Heart left ventricle (tissue), 16 donors: ENCODE measurements at regions not wholly inside any gene's neighbourhood (a gene's known extent, or its start where the extent isn't known, plus 50 kb on each side); places are given as distances from the start of the nearest gene placed in this dataset.
"Not testable (repeated sequence)": the region's sequence is repeated elsewhere in the genome, so short reads cannot be mapped to it uniquely, and the experiment has no call there.

Experiments used
- ATAC-seq, 4 donors: fragments of 200-7000 bp; cut with Tn5 transposase; one replicate each; pipeline ENCODE4 v1.9.1; 2020 to 2022; ENCODE audit warnings: moderate library complexity in 4 of 4, mild to moderate bottlenecking in 3 of 4, moderate number of reproducible peaks in 1 of 4
- DNase-seq, 5 donors: peaks; one replicate each; pipeline ENCODE4 v3.0.0-alpha.2; 2020
- H3K27ac ChIP-seq, 12 donors: fragments of 200-600 bp; sonication (generic) in 4 of 12; one replicate each; pipeline versions ENCODE4 v1.5.0 to v1.8.0; 2016 to 2022; ENCODE audit warnings: mild to moderate bottlenecking in 2 of 12
- H3K27me3 ChIP-seq, 9 donors: fragments of 200-600 bp; sonication (generic) in 2 of 9; one replicate each; pipeline versions ENCODE4 v1.5.1 to v1.8.0; 2016 to 2022; ENCODE audit warnings: mild to moderate bottlenecking in 3 of 9
- H3K36me3 ChIP-seq, 9 donors: fragments of 200-600 bp; sonication (generic) in 2 of 9; one replicate each; pipeline versions ENCODE4 v1.5.0 to v1.8.0; 2018 to 2022; ENCODE audit warnings: mild to moderate bottlenecking in 2 of 9
- H3K4me1 ChIP-seq, 12 donors: fragments of 200-600 bp; sonication (generic) in 4 of 12; one replicate each; pipeline versions ENCODE4 v1.5.0 to v1.8.0; 2016 to 2022; ENCODE audit warnings: mild to moderate bottlenecking in 3 of 12
- H3K4me3 ChIP-seq, 12 donors: fragments of 200-600 bp; sonication (generic) in 4 of 12; one replicate each; pipeline versions ENCODE4 v1.5.0 to v1.8.0; 2017 to 2022; ENCODE audit warnings: mild to moderate bottlenecking in 9 of 12, moderate library complexity in 4 of 12
- H3K9me3 ChIP-seq, 12 donors: fragments of 200-600 bp; sonication (generic) in 4 of 12; one replicate each; pipeline versions ENCODE4 v1.5.0 to v1.8.0; 2016 to 2022; ENCODE audit warnings: mild to moderate bottlenecking in 1 of 12
- WGBS, 4 donors: extraction: QIAGEN DNeasy Blood & Tissue Kit in 2 of 4; methylation state at CpG; one replicate each; pipeline versions ENCODE4 v1.1.5 to v1.1.7; 2013 to 2018; 5-methylcytosine and 5-hydroxymethylcytosine counted together
- intact Hi-C, 10 donors: fragments of 100-400 bp; cut with DNase I; formaldehyde crosslinking; loops; one replicate each; pipeline versions ENCODE4 v1.11.1 to v1.14.2; 2022
- donor health status: ischemic (EF 13 %, LVEDD 7.1; RV severe dilation, severe dysfunction).
- donor health status: healthy with polysubstance abuse.
- donor health status: DM: no; HTN: yes; CAD: no.
- donor health status: DM: no; HTN: no; CAD: no.
- donor health status: ischemic (EF 25% LVEDD 6.9; RV normal size, moderate dysfunction).
- donor health status: ischemic (EF 25% LVEDD 5.7; RV mildly dilated, moderate dysfunction).
- donor health status: healthy.
- donor health status: DM: yes; HTN: yes; CAD: no.
- donor health status: ischemic (EF 35%, LVEDD 5.7; RV mildly dilated, moderate dysfunction).
- donor health status: nonischemic (EF 11% LVEDD 7.7; RV severe dilation, severe dysfunction).
- donor health status: DM: yes; HTN: yes; CAD: no.
- donor health status: PGD.
- donor health status: ischemic (EF 29% LVEDD 5.4; RV normal size, mild dysfunction).
- donor health status: nonischemic (EF 23%, LVEDD 6.1; RV moderate dilation, normal function).

DNA sequence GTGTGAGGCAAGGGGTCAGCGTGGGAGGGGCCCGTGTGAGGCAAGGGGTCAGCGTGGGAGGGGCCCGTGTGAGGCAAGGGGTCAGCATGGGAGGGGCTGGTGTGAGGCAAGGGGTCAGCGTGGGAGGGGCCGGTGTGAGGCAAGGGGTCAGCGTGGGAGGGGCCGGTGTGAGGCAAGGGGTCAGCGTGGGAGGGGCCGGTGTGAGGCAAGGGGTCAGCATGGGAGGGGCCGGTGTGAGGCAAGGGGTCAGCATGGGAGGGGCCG lies 119.2 kb downstream of the SEPTIN14 start:
- DNase-seq, H3K27me3 ChIP-seq, H3K36me3 ChIP-seq, ATAC-seq, H3K27ac ChIP-seq, H3K4me3 ChIP-seq, intact Hi-C loops, H3K9me3 ChIP-seq, H3K4me1 ChIP-seq: not testable (repeated sequence)
- 90 to 98% (median 95%) methylated on average over 11 to 12 of the region's 12 CpGs for WGBS, 4 donors

DNA sequence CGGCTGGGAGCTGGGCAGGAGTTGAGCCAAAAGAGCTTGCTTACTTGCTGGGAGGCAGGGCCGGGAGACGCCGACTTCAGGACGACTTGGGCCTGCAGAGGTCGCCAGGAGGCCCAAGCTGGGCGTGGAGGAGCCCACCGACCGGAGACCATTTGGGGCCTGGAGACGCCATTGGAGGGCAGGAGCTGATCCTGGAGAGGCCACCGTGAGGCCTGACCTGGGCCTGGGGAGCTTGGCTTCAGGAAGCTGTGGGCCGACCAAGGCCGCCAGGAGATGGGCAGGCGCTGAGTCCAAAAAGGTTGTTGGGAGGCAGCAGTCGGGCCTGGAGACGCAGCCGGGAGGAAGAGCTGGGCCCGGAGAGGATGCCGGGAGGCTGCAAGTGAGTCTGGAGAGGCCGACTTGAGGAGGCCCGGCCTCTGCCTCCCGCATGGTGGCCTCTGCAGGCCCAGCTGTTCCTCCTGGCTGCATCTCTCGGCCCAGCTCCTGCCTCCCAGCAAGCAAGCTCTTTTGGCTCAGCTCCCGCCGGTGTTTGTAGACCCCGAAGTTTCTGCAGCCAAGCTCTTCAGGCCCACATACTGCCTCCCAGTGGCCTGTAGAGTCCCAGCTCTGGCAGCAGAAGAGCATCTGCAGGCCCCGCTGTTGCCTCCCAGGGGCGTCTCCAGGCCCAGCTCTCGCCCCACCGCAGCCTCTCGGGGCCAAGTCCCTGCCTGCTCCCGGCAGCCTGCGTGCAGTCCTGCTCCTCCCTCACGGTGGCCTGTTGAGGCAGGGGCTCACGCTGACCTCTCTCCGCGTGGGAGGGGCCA lies 119.7 kb downstream of the SEPTIN14 start:
- H3K36me3 ChIP-seq, ATAC-seq, intact Hi-C loops, H3K9me3 ChIP-seq, H3K27me3 ChIP-seq, DNase-seq, H3K4me3 ChIP-seq, H3K4me1 ChIP-seq, H3K27ac ChIP-seq: not testable (repeated sequence)
- WGBS, 4 donors = 89 to 96% (median 94%) methylated on average over 19 to 37 of the region's 37 CpGs

DNA sequence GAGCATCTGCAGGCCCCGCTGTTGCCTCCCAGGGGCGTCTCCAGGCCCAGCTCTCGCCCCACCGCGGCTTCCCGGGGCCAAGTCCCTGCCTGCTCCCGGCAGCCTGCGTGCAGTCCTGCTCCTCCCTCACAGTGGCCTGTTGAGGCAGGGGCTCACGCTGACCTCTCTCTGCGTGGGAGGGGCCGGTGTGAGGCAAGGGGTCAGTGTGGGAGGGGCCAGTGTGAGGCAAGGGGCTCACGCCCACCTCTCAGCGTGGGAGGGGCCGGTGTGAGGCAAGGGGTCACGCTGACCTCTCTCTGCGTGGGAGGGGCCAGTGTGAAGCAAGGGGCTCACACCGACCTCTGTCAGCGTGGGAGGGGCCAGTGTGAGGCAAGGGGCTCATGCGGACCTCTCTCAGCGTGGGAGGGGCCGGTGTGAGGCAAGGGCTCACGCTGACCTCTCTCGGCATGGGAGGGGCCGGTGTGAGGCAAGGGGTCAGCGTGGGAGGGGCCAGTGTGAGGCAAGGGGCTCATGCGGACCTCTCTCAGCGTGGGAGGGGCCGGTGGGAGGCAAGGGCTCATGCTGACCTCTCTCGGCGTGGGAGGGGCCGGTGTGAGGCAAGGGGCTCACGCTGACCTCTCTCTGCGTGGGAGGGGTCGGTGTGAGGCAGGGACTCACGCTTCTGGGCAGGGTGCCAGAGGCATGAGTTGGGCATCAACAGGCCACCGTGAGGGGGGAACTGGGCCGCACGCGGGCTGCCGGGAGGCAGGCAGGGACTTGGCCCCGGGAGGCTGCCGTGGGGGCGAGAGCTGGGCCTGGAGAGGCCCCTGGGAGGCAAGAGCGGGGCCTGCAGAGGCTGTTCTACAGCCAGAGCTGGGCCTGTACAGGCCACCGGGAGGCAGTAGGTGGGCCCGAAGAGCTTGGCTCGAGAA lies 120.6 kb downstream of the SEPTIN14 start:
- H3K4me1 ChIP-seq, ATAC-seq, H3K9me3 ChIP-seq, H3K36me3 ChIP-seq, intact Hi-C loops, H3K4me3 ChIP-seq, DNase-seq, H3K27ac ChIP-seq, H3K27me3 ChIP-seq: not testable (repeated sequence)
- WGBS, 4 donors = 89 to 92% (median 90%) methylated on average over 36 to 47 of the region's 47 CpGs

DNA sequence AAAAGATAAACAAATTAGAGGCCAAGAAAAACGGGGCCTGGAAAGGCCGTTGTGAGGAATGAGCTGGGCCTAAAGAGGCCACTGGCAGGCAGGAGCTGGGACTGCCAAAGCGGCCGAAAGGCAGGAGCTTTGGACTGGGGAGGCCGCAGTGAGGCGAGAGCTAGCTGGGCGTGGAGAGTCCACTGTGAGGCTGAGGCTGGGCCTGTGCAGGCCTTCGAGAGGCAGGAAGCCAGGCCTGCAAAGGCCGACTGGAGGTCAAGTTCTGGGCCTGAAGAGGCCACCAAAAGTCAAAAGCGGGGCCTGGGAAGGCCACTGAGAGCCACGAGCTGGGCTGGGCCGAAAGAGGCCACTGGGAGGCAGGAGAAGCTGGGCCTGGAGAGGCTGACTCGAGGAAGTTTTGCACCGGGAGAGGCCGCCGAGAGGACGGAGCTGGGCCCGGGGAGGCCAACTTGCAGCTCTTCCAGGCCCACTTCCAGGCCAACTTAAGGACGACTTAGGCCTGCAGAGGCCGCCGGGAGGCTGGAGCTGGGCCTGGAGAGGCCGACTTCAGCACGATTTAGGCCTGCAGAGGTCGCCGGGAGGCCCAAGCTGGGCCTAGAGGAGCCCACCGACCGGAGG lies 121.8 kb downstream of the SEPTIN14 start:
- H3K27me3 ChIP-seq, DNase-seq, ATAC-seq, H3K4me1 ChIP-seq, H3K4me3 ChIP-seq, H3K27ac ChIP-seq, H3K9me3 ChIP-seq, H3K36me3 ChIP-seq, intact Hi-C loops: not testable (repeated sequence)
- WGBS, 4 donors = 83 to 89% (median 88%) methylated on average over 24 to 27 of the region's 27 CpGs

DNA sequence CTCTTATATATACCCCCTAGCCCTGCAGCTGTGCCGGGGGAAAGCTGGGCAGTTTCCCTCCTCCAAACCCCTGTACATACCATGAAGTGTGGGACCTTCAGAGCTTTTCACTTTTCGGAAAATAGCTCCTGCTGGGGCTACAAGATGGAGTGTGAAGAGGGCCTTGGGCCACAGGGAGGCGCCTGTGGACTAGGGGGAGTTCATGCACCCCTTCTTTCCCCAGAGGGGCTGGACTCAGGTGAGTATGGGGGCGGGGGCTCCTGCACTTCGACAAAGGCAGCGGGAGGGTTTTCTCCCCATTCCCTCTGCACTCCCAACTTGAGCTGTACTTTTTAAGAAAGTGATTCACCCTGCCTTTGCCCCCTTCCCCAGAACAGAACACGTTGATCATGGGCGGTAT lies 122.5 kb downstream of the SEPTIN14 start:
- intact Hi-C loops, H3K27me3 ChIP-seq, ATAC-seq, H3K36me3 ChIP-seq, H3K27ac ChIP-seq, H3K4me3 ChIP-seq, DNase-seq, H3K9me3 ChIP-seq, H3K4me1 ChIP-seq: not testable (repeated sequence)
- WGBS, 4 donors = 75 to 89% (median 82%) methylated on average over 5 to 8 of the region's 8 CpGs

DNA sequence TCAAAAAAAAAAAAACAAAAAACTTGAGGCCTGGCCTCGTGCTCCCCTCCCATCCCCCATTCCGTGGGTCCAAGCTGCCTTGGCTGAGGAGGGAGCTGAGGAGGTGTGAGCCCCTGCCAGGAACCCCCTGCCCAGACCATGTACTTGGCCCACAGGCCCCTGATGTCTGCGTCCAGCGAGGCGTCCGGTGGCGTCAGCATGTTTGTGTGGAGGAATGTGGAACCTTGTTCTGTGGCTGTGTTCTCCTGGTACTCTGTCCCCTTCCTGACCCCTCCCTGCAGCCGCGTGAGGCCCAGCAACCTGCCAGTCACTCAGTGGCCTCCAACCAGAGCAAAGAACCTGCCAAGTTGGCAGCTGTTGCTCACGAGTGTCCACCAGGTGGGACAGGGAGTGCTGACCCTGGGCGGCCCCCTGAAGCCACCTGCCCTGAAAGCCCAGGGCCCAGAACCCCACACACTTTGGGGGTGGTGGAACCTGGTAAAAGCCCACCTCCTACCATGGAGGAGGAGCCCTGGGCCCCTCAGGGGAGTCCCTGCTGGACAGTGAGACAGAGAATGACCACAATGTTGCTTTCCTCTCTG lies 125.8 kb downstream of the SEPTIN14 start:
- not testable (repeated sequence) for H3K4me1 ChIP-seq, H3K36me3 ChIP-seq, H3K4me3 ChIP-seq, H3K27ac ChIP-seq, ATAC-seq, H3K27me3 ChIP-seq, DNase-seq, H3K9me3 ChIP-seq
- WGBS, 4 donors = 67 to 76% (median 70%) methylated on average over 8 to 11 of the region's 11 CpGs
- intact Hi-C loops = loop anchor here in 1 of 10 donors (10.0 kb wide), 1 partner anchor 92 kb away; no protein-coding TSS in a partner anchor
